ENCODE measurements at regions not wholly inside any gene's neighbourhood (a gene's known extent, or its start where the extent isn't known, plus 50 kb on each side); places are given as distances from the start of the nearest gene placed in this dataset.

DNA sequence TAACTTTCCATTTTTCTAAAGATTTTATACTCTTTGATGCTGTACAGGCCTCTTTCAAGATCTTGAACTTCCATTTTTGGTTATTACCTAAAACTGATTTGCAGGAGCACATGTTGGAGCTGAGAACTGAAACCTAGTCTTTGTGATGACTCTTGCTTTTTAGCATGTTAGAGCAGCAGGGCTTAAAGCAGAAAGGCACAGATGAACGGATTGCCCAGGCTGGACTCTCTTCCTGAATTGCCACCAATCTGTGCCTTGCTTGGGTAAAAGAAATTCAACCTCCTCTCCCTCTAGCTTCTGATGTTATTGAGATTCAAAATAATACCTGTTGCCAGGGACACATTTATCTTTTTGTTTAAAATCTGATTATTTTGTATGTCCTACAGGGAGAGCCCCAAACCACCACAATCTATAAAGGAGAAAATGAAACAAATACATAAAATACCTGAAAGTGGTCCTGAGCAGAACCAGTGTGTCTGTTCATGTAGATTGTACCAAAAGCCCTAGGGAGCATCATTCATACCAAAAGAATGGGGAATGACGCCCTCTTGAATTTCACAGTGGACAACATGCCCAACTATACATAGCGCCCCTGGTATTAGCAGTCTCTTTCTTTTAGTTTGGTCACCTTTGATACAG lies 277.0 kb upstream of the MAP2 start:
- Histone ChIP-seq H3K23me2 (ENCODE audit: low read depth, low read length) (peaks cover 2% of the 10 kb centered on the region; the same call in 1 of the 2 replicates), H4K91ac (replicated peaks; ENCODE audit: insufficient read length, low read length) (peak overlapping the region; percentile 25), H3K9ac (replicated peaks in 1 of 4; ENCODE audit: extremely low read depth in 1 of 4, low read depth in 3 of 4, low read length in 3 of 4) (no peak overlapping the region), H4K8ac (ENCODE audit: extremely low read depth, insufficient read depth, low read length) (no peak overlapping the region), H3K79me2 (ENCODE audit: control insufficient read depth in 1 of 2, insufficient read depth in 2 of 2, low read length in 2 of 2) (no peaks in the 10 kb centered on the region), H3K9me3 (ENCODE audit: insufficient read depth in 2 of 2, low read depth in 1 of 2, low read length in 1 of 2) (no peaks in the 10 kb centered on the region), H3K79me1 (ENCODE audit: low read depth, low read length) (no peaks in the 10 kb centered on the region), H2BK5ac (ENCODE audit: low read depth, low read length) (peak overlapping the region; percentile 19; the same call in 1 of the 2 replicates), H2BK15ac (ENCODE audit: low read length) (no peak overlapping the region), H2AFZ (ENCODE audit: low read length) (no peak overlapping the region), H3K27ac (ENCODE audit: low read depth, low read length) (peak overlapping the region; percentile 49; the same call in 1 of the 2 replicates), H2BK120ac (replicated peaks; ENCODE audit: low read depth, low read length) (peak overlapping the region; percentile 16), H3K56ac (replicated peaks; ENCODE audit: insufficient read length, low read depth, low read length) (no peak overlapping the region), H3K4ac (replicated peaks; ENCODE audit: insufficient read length, low read depth, low read length) (no peak overlapping the region), H2BK12ac (ENCODE audit: low read depth, low read length) (0 out of 2 replicates have a peak overlapping the region, but pooled peaks have one; percentile 18), H2AK5ac (ENCODE audit: low read depth, low read length) (0 out of 2 replicates have a peak overlapping the region, but pooled peaks have one; percentile 68), H4K5ac (ENCODE audit: insufficient read length, low read depth, low read length) (no peak overlapping the region), H3K4me1 (replicated peaks in 1 of 4; ENCODE audit: control insufficient read depth in 3 of 4, insufficient read depth in 4 of 4, low read length in 3 of 4) (peaks cover 3 to 19% (median 11%) of the 10 kb centered on the region in 4 experiments; a peak in 6 of 7 replicates), H3K36me3 (ENCODE audit: control insufficient read depth in 2 of 4, insufficient read depth in 4 of 4, low read length in 3 of 4) (no peaks in the 10 kb centered on the region), H3K4me3 (ENCODE audit: extremely low read depth in 1 of 4, insufficient read depth in 2 of 4, low read depth in 3 of 4, low read length in 4 of 4) (no peak overlapping the region), H4K20me1 (replicated peaks in 1 of 2; ENCODE audit: control insufficient read depth in 1 of 2, insufficient read depth in 2 of 2, low read length in 2 of 2) (no peaks in the 10 kb centered on the region), H2BK20ac (ENCODE audit: low read length) (peak overlapping the region; percentile 62; the same call in 1 of the 2 replicates), H3K14ac (ENCODE audit: insufficient read length) (no peak overlapping the region), H3K23ac (ENCODE audit: insufficient read length) (no peak overlapping the region), H3K27me3 (replicated peaks in 1 of 4; ENCODE audit: control insufficient read depth in 3 of 4, extremely low read depth in 1 of 4, insufficient read depth in 3 of 4, low read length in 3 of 4) (no peaks in the 10 kb centered on the region), H3K18ac (ENCODE audit: extremely low read depth, low read length) (0 out of 2 replicates have a peak overlapping the region, but pooled peaks have one; percentile 4), H3K4me2 (ENCODE audit: insufficient read depth in 1 of 2, low read depth in 2 of 2, low read length in 2 of 2) (0 out of 4 replicates have a peak overlapping the region, but pooled peaks of 1 of the 2 experiments have one; percentile 12)
- POLR2A ChIA-PET (ENCODE audit: partially characterized antibody), result interaction anchor here (1.0 kb wide), 1 partner anchor 160 kb away, joined by 3 read pairs; no protein-coding TSS in a partner anchor
- FAIRE-seq (peak; percentile 7), DNase-seq (ENCODE audit: low read depth in 1 of 2, low spot score in 2 of 2) (no peak)
- CTCF ChIA-PET (ENCODE audit: partially characterized antibody), result interaction anchor here (1.0 kb wide), 1 partner anchor 14 kb away, joined by 3 read pairs; no protein-coding TSS in a partner anchor
- TF ChIP-seq, protein P1, sequence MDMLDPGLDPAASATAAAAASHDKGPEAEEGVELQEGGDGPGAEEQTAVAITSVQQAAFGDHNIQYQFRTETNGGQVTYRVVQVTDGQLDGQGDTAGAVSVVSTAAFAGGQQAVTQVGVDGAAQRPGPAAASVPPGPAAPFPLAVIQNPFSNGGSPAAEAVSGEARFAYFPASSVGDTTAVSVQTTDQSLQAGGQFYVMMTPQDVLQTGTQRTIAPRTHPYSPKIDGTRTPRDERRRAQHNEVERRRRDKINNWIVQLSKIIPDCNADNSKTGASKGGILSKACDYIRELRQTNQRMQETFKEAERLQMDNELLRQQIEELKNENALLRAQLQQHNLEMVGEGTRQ (IDR thresholded peaks at IDR 0.05; ENCODE audit: low read length), result no peak
- TF ChIP-seq SRF (IDR thresholded peaks at IDR 0.05; ENCODE audit: low read depth, low read length), result no peak
- TF ChIP-seq MAFK (IDR thresholded peaks at IDR 0.05; ENCODE audit: low read depth, low read length), result no peak
- no peak for TF ChIP-seq BRCA1 (IDR thresholded peaks at IDR 0.05; ENCODE audit: low read depth, low read length)
- TF ChIP-seq SAP30 (IDR thresholded peaks at IDR 0.05; ENCODE audit: insufficient read depth, insufficient replicate concordance, low read length), result no peak
- no peak for TF ChIP-seq ASH2L (IDR thresholded peaks at IDR 0.05; ENCODE audit: low read length)
- TF ChIP-seq, protein P2, sequence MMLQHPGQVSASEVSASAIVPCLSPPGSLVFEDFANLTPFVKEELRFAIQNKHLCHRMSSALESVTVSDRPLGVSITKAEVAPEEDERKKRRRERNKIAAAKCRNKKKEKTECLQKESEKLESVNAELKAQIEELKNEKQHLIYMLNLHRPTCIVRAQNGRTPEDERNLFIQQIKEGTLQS (IDR thresholded peaks at IDR 0.05; ENCODE audit: insufficient read depth, low read depth, low read length), result no peak
- TF ChIP-seq EZH2 (IDR thresholded peaks at IDR 0.05; ENCODE audit: low read depth, low read length, severe bottlenecking), result no peak
- 89% methylated on average over 3 of the region's 3 CpGs; no CpG with 5 or more reads in 1 of the 2 experiments for WGBS, 2 experiments (ENCODE audit: extremely low coverage in 1 of 2, insufficient coverage in 1 of 2, insufficient read length in 1 of 2, insufficient replicate concordance in 2 of 2, low coverage in 1 of 2, low lambda C conversion rate in 2 of 2, missing lambda C conversion rate in 1 of 2)
